BE2C (cell line): ENCODE measurements at regions not wholly inside any gene's neighbourhood (a gene's known extent, or its start where the extent isn't known, plus 50 kb on each side); places are given as distances from the start of the nearest gene placed in this dataset.
A peak's percentile ranks its signal among the peaks of the same experiment; 100 is the strongest.

ENCODE experiments used
- DNase-seq: peaks from one replicate; pipeline ENCODE4 v3.0.0-alpha.2; 2020
- H3K27me3 ChIP-seq: fragments of 250-450 bp; sonication (Bioruptor Pico); 2 replicates; pipeline ENCODE4 v1.5.1; 2020; ENCODE audit warnings: mild to moderate bottlenecking
- H3K36me3 ChIP-seq: fragments of 250-450 bp; sonication (Bioruptor Pico); 2 replicates; pipeline ENCODE4 v1.5.1; 2020; ENCODE audit warnings: mild to moderate bottlenecking
- H3K4me1 ChIP-seq: fragments of 250-450 bp; sonication (Bioruptor Pico); 2 replicates; pipeline ENCODE4 v1.5.1; 2020
- H3K4me3 ChIP-seq: 2 replicates; pipeline ENCODE4 v1.5.1; 2011; ENCODE audit warnings: low read depth, low read length
- H3K9me3 ChIP-seq: fragments of 250-450 bp; sonication (Bioruptor Pico); 2 replicates; pipeline ENCODE4 v1.5.1; 2020
- TF ChIP-seq, protein P1 (sequence below): IDR thresholded peaks from 2 replicates; pipeline ENCODE4 v1.5.1; 2012; ENCODE audit warnings: mild to moderate bottlenecking, low read depth, low read length

DNA sequence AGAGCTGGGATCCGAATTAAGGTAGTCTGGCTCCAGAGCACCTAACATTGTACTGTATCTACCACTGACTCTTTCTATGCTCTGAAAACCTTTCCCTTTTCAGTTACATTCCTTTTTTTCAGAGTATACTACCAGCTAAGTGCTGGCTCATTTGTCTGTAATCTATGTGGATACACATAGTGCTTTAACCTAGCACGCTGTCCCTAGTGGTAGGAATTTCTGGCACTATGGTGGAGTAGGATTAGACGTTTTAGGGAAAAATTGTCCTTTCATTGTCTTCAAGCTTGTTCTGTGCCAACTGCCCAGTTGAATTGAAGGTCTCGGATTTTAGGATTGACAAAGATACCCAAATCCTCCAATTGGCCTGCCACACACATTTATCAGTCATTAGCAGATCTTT is 259.1 kb upstream of the FERMT1 start:
- no peak for DNase-seq
- H3K36me3 ChIP-seq = no peaks in the 10 kb centered on the region
- H3K27me3 ChIP-seq = no peaks in the 10 kb centered on the region
- H3K4me3 ChIP-seq = no peak overlapping the region
- H3K9me3 ChIP-seq = no peaks in the 10 kb centered on the region
- TF ChIP-seq, protein P1, sequence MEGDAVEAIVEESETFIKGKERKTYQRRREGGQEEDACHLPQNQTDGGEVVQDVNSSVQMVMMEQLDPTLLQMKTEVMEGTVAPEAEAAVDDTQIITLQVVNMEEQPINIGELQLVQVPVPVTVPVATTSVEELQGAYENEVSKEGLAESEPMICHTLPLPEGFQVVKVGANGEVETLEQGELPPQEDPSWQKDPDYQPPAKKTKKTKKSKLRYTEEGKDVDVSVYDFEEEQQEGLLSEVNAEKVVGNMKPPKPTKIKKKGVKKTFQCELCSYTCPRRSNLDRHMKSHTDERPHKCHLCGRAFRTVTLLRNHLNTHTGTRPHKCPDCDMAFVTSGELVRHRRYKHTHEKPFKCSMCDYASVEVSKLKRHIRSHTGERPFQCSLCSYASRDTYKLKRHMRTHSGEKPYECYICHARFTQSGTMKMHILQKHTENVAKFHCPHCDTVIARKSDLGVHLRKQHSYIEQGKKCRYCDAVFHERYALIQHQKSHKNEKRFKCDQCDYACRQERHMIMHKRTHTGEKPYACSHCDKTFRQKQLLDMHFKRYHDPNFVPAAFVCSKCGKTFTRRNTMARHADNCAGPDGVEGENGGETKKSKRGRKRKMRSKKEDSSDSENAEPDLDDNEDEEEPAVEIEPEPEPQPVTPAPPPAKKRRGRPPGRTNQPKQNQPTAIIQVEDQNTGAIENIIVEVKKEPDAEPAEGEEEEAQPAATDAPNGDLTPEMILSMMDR = peak; percentile 38
- H3K4me1 ChIP-seq = no peaks in the 10 kb centered on the region

DNA sequence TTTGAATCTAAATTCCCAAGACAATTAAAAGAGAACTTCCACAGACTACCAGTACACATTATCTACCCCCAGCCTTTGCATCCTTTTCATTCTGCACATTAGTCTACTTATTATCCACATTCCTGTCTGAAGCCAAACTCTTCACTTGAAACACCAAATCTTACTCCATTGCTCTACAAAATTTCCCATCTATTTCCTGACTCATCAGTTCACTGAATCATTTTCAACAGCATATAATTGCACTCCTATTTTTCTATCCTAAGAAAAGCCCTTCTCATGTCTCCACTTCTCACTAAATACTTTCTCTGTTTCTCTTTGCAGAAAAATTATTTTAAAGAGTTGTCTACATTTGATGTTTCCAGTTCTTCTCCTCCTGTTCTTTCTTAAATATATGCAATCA is 239.4 kb upstream of the FERMT1 start:
- TF ChIP-seq, protein P1 = no peak
- H3K27me3 ChIP-seq = no peaks in the 10 kb centered on the region
- H3K9me3 ChIP-seq = no peaks in the 10 kb centered on the region
- H3K4me3 ChIP-seq = no peak overlapping the region
- H3K4me1 ChIP-seq = no peaks in the 10 kb centered on the region
- no peaks in the 10 kb centered on the region for H3K36me3 ChIP-seq
- no peak for DNase-seq

DNA sequence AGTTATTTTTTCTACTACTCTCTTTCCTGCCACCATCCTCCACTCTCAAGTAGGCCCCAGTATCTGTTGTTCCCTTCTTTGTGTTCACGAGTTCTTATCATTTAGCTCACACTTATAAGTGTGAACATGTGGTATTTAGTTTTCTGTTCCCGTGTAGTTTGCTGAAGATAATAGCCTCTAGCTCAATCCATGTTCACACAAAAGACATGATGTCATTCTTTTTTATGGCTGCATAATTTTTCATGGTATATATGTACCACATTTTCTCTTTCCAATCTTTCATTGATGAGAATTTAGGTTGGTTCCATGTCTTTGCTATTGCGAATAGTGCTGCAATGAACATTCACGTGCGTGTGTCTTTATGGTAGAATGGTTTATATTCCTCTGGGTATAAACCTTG is 237.9 kb upstream of the FERMT1 start:
- Histone ChIP-seq H3K4me3 (no peak overlapping the region), H3K4me1 (no peaks in the 10 kb centered on the region), H3K36me3 (no peaks in the 10 kb centered on the region), H3K9me3 (no peaks in the 10 kb centered on the region), H3K27me3 (no peaks in the 10 kb centered on the region)
- no peak for DNase-seq
- TF ChIP-seq, protein P1 = no peak

DNA sequence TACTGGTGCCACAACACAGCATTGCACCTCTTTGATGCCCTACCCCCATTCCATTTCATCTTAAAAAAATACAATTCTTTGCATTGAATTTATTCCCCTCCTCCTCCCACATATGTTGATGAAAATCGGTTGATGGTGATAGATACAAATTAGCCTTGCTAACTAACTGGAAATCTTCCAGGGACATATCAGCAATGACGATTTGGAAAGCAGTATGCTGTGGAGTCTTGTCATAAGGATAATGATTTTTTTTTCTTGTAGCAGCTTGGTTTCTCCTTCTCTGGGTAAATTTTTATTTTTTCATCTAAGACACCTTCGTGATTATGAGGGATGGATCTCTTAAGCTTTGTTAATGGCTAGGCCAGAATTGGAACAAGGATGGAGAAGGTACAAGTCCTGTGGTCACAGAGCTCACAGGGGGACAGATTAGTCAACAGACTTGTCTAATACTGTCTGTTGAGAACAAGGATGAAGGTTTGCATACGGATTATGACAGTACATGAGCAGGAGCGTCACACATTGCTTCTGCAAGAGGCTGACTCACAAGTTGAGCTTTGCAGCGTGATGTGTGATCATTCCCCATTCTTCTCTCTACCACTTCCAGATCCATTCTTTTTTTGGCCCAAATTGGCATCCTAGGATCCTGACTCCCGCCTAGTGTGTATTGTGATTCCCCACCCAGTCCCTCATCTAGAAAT is 233.1 kb upstream of the FERMT1 start:
- no peaks in the 10 kb centered on the region for H3K36me3 ChIP-seq

DNA sequence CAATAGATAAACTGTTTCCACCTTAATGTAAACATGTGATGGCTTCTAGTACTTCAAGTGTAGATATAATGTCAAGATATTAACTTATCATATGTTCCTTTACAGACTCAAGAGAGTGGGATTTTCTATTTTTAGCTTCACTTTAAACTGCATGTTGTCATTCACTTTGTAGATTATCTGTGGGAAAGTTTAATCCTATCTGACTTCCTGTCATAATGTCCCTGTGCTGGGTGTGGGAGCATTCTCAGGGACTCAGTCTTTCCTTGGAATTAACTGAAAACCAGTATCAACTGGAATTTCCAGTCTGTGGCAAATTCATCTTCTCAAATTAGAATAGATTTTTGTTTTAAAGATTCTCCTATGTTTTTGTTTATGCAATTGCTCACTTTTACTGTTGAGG is 226.1 kb upstream of the FERMT1 start:
- Histone ChIP-seq H3K36me3 (no peaks in the 10 kb centered on the region), H3K4me1 (no peaks in the 10 kb centered on the region), H3K9me3 (no peaks in the 10 kb centered on the region), H3K4me3 (no peak overlapping the region), H3K27me3 (no peaks in the 10 kb centered on the region)
- DNase-seq = no peak
- TF ChIP-seq, protein P1 = no peak

More for the DNA sequence above, 233.1 kb upstream of the FERMT1 start:
- H3K4me3 ChIP-seq = no peak overlapping the region
- H3K9me3 ChIP-seq = no peaks in the 10 kb centered on the region
- H3K27me3 ChIP-seq = no peaks in the 10 kb centered on the region
- no peaks in the 10 kb centered on the region for H3K4me1 ChIP-seq
- TF ChIP-seq, protein P1 = no peak
- no peak for DNase-seq

DNA sequence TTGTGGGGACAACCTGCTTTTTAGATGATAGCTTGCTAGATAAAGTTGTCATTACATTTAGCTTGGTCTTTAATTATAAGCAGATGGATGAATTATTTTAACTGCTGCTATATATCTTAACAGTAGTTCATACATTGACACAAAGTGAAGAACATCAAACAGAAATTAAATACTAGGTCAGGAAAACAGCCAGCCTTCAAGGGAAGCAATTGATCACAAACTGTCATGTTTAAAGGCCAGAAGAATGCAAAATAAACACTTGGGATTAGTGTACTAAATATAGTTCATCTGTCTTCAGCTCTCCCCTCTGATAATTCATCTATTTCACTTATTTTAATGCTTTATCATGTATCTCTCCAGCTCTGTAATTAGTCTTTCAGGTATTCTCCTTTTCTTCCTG is 225.1 kb upstream of the FERMT1 start:
- Histone ChIP-seq H3K27me3 (no peaks in the 10 kb centered on the region), H3K9me3 (no peaks in the 10 kb centered on the region), H3K4me1 (no peaks in the 10 kb centered on the region), H3K36me3 (no peaks in the 10 kb centered on the region), H3K4me3 (no peak overlapping the region)
- TF ChIP-seq, protein P1 = no peak
- no peak for DNase-seq
